Transverse colon (tissue), 4 donors: ENCODE measurements at regions not wholly inside any gene's neighbourhood (a gene's known extent, or its start where the extent isn't known, plus 50 kb on each side); places are given as distances from the start of the nearest gene placed in this dataset.
A peak's percentile ranks its signal among the peaks of the same experiment; 100 is the strongest.

Source experiments
- DNase-seq: peaks from one replicate; pipeline ENCODE4 v3.0.0-alpha.2; 2019
- H3K27ac ChIP-seq, 4 donors: fragments of 200-600 bp; sonication (generic); 2 replicates each; pipeline ENCODE4 v1.5.1; 2016 to 2018; ENCODE audit warnings: inconsistent platforms in 4 of 4
- H3K27me3 ChIP-seq: fragments of 200-600 bp; sonication (generic); 2 replicates; pipeline ENCODE4 v1.5.1; 2017; ENCODE audit warnings: inconsistent platforms
- H3K36me3 ChIP-seq, 4 donors: fragments of 200-600 bp; sonication (generic); 2 replicates each; pipeline ENCODE4 v1.5.1; 2017 to 2019; ENCODE audit warnings: inconsistent platforms in 4 of 4
- H3K4me1 ChIP-seq, 4 donors: fragments of 200-600 bp; sonication (generic); 2 replicates each; pipeline ENCODE4 v1.5.1; 2017 to 2020; ENCODE audit warnings: inconsistent platforms in 4 of 4
- H3K4me3 ChIP-seq, 4 donors: fragments of 200-600 bp; sonication (generic); 1 replicate in 1 of 4; 2 replicates in 3 of 4; pipeline versions ENCODE4 v1.5.1 to v1.6.1; 2017 to 2019; ENCODE audit warnings: inconsistent platforms in 4 of 4
- H3K9me3 ChIP-seq, 2 donors: fragments of 200-600 bp; sonication (generic); 2 replicates each; pipeline ENCODE4 v1.5.1; 2017 to 2019; ENCODE audit warnings: inconsistent platforms in 2 of 2
- EP300 ChIP-seq: sonication (generic); formaldehyde crosslinking; IDR thresholded peaks from one replicate; pipeline ENCODE4 v1.6.1; 2017; ENCODE audit warnings: antibody characterized with exemption, low read depth
- POLR2A ChIP-seq: fragments of 450-650 bp; IDR thresholded peaks from one replicate; pipeline ENCODE4 v1.6.1; 2016; ENCODE audit warnings: antibody characterized with exemption, mild to moderate bottlenecking, moderate library complexity
- POLR2AphosphoS5 ChIP-seq, 3 donors: sonication (generic); formaldehyde crosslinking; IDR thresholded peaks; one replicate each; pipeline ENCODE4 v1.6.1; 2016; ENCODE audit warnings: antibody characterized with exemption in 3 of 3
- WGBS, 2 donors: methylation state at CpG; one replicate each; pipeline ENCODE4 v1.1.5; 2018; ENCODE audit warnings: low coverage in 1 of 2; 5-methylcytosine and 5-hydroxymethylcytosine counted together
- in situ Hi-C, 4 donors: fragments of 200-750 bp; cut with MboI; loops; one replicate each; pipeline versions ENCODE4 v1.15.0 to v1.15.1; 2017; ENCODE audit warnings: low sequenced_read_pairs in 3 of 4, low pct_ligation_motif_present in 1 of 4, low pct_unique_long_range_greater_than_20kb in 1 of 4
- intact Hi-C: fragments of 100-400 bp; cut with DNase I; formaldehyde crosslinking; loops from one replicate; pipeline ENCODE4 v1.15.1; 2023; ENCODE audit warnings: low total_unique reads
- TF ChIP-seq, protein P1 (sequence below), 5 experiments: fragments of 200-600 bp in 3 of 5; fragments of 450-650 bp in 2 of 5; sonication (generic) in 3 of 5; IDR thresholded peaks; 1 replicate in 2 of 5; 2 replicates in 3 of 5; pipeline ENCODE4 v1.5.1; 2016 to 2017; ENCODE audit warnings: antibody characterized with exemption in 5 of 5, inconsistent platforms in 3 of 5, mild to moderate bottlenecking in 2 of 5, moderate library complexity in 1 of 5

DNA sequence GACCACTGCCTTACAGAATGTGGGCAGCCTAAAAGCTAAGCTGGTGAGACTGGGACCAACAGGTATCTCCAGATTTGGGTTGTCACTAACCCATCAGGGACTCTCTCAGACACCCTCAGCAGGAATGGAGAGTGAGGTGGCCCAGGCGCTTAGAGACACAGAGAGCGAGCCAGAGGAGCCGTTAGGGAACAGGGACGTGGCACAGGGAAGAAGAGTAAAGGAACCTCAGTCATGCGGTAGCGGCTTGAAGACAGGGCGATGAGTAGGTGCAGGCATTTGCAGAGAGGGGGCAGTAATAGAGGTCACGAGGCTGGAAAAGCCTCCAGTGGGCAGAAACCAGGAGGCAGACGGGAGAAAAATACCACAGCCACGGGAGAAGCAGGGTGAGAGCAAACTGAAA is 158.0 kb upstream of the CCND2 start:
- DNase-seq: no peak
- TF ChIP-seq EP300 (no peak), POLR2A (no peak), POLR2AphosphoS5 (IDR thresholded peaks at IDR 0.05) (no peak)
- TF ChIP-seq, protein P1, sequence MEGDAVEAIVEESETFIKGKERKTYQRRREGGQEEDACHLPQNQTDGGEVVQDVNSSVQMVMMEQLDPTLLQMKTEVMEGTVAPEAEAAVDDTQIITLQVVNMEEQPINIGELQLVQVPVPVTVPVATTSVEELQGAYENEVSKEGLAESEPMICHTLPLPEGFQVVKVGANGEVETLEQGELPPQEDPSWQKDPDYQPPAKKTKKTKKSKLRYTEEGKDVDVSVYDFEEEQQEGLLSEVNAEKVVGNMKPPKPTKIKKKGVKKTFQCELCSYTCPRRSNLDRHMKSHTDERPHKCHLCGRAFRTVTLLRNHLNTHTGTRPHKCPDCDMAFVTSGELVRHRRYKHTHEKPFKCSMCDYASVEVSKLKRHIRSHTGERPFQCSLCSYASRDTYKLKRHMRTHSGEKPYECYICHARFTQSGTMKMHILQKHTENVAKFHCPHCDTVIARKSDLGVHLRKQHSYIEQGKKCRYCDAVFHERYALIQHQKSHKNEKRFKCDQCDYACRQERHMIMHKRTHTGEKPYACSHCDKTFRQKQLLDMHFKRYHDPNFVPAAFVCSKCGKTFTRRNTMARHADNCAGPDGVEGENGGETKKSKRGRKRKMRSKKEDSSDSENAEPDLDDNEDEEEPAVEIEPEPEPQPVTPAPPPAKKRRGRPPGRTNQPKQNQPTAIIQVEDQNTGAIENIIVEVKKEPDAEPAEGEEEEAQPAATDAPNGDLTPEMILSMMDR (IDR thresholded peaks at IDR 0.05): no peak
- in situ Hi-C loops: loop anchor here in 3 of 4 donors (10.0 to 25.0 kb wide), 2 partner anchors 159 to 172 kb away; partner anchors contain the start of gene CCND2 (in 1 of the 3)

GRCh38 chr12:4114986-4115385 is 158.6 kb upstream of the CCND2 start:
- Histone ChIP-seq H3K4me3 (no peak overlapping the region), H3K27me3 (no peaks in the 10 kb centered on the region), H3K36me3 (no peaks in the 10 kb centered on the region), H3K9me3 (no peaks in the 10 kb centered on the region), H3K4me1 (peaks cover 23 to 33% (median 27%) of the 10 kb centered on the region in 4 donors), H3K27ac (no peak overlapping the region)
- in situ Hi-C loops (loop anchor here (5.0 to 25.0 kb wide), 3 partner anchors 160 to 172 kb away; partner anchors contain the start of gene CCND2 (in 1 of the 4)), intact Hi-C loops (loop anchor here (5.0 kb wide), 1 partner anchor 1632 kb away; no protein-coding TSS in a partner anchor)
- 65 to 75% methylated on average over 4 to 7 of the region's 7 CpGs for WGBS, 2 donors
- TF ChIP-seq POLR2AphosphoS5 (IDR thresholded peaks at IDR 0.05) (no peak), EP300 (no peak), POLR2A (no peak)
- TF ChIP-seq, protein P1 (IDR thresholded peaks at IDR 0.05): no peak
- no peak for DNase-seq

More for the DNA sequence above, 158.0 kb upstream of the CCND2 start:
- Histone ChIP-seq H3K4me1 (peaks cover 23 to 33% (median 27%) of the 10 kb centered on the region in 4 donors), H3K9me3 (no peaks in the 10 kb centered on the region), H3K27me3 (no peaks in the 10 kb centered on the region), H3K27ac (peak overlapping the region in 1 of 4 donors; percentile 75), H3K4me3 (no peak overlapping the region), H3K36me3 (no peaks in the 10 kb centered on the region)
- intact Hi-C loops: loop anchor here (5.0 kb wide), 1 partner anchor 1632 kb away; no protein-coding TSS in a partner anchor
- WGBS, 2 donors: 49 to 73% methylated on average over 8 to 10 of the region's 10 CpGs

- in situ Hi-C loops: loop anchor here (5.0 to 25.0 kb wide), 3 partner anchors 162 to 174 kb away; partner anchors contain the start of gene CCND2 (in 1 of the 4)
- Histone ChIP-seq H3K4me1 (peaks cover 19 to 26% (median 22%) of the 10 kb centered on the region in 4 donors), H3K9me3 (no peaks in the 10 kb centered on the region), H3K36me3 (no peaks in the 10 kb centered on the region), H3K27ac (no peak overlapping the region), H3K4me3 (no peak overlapping the region), H3K27me3 (no peaks in the 10 kb centered on the region)
- intact Hi-C loops: no loop called here
- 71 to 82% methylated on average over 1 to 2 of the region's 2 CpGs for WGBS, 2 donors
- no peak for DNase-seq
- TF ChIP-seq POLR2AphosphoS5 (IDR thresholded peaks at IDR 0.05) (no peak), EP300 (no peak)
- TF ChIP-seq, protein P1 (IDR thresholded peaks at IDR 0.05): no peak
Measured at GRCh38 chr12:4112734-4113325, 160.7 kb upstream of the CCND2 start.

GRCh38 chr12:4112290-4112689 is 161.3 kb upstream of the CCND2 start:
- no peak for DNase-seq
- Histone ChIP-seq H3K4me3 (no peak overlapping the region), H3K36me3 (no peaks in the 10 kb centered on the region), H3K27me3 (no peaks in the 10 kb centered on the region), H3K4me1 (peaks cover 14 to 25% (median 17%) of the 10 kb centered on the region in 4 donors), H3K27ac (no peak overlapping the region), H3K9me3 (no peaks in the 10 kb centered on the region)
- TF ChIP-seq EP300: no peak
- TF ChIP-seq, protein P1 (IDR thresholded peaks at IDR 0.05): no peak
- TF ChIP-seq POLR2AphosphoS5 (IDR thresholded peaks at IDR 0.05): no peak
- TF ChIP-seq POLR2A: no peak
- intact Hi-C loops (no loop called here), in situ Hi-C loops (loop anchor here (5.0 to 25.0 kb wide), 3 partner anchors 163 to 175 kb away; partner anchors contain the start of gene CCND2 (in 1 of the 4))
- 72 to 92% methylated on average over 7 of the region's 7 CpGs for WGBS, 2 donors
